WTC11 (cell line): ENCODE measurements at regions not wholly inside any gene's neighbourhood (a gene's known extent, or its start where the extent isn't known, plus 50 kb on each side); places are given as distances from the start of the nearest gene placed in this dataset.

Source experiments
- ATAC-seq: fragments of 200-7000 bp; cut with Tn5 transposase; 2 replicates; pipeline ENCODE4 v1.10.0; 2021; ENCODE audit warnings: mild to moderate bottlenecking, moderate library complexity
- CTCF ChIA-PET: fragments of 300-600 bp; sonication (Branson Sonifier 250); formaldehyde crosslinking; loops from one replicate; lab custom pipeline; 2021; ENCODE audit warnings: antibody characterized with exemption; lab: Charles Lee
- POLR2A ChIA-PET: fragments of 350-600 bp; sonication (Branson Sonifier 250); formaldehyde crosslinking; loops from one replicate; lab custom pipeline; 2021; ENCODE audit warnings: antibody characterized with exemption; lab: Charles Lee
- DNase-seq: peaks from one replicate; pipeline ENCODE4 v3.0.0; 2021; ENCODE audit warnings: low spot score
- H3K27ac Mint-ChIP-seq: 2 replicates; pipeline ENCODE4 v1.8.0; 2021; ENCODE audit warnings: mixed read lengths
- H3K27me3 Mint-ChIP-seq: 2 replicates; pipeline ENCODE4 v1.8.0; 2021; ENCODE audit warnings: low read depth, mild to moderate bottlenecking, moderate library complexity, mixed read lengths
- H3K36me3 Mint-ChIP-seq: 2 replicates; pipeline ENCODE4 v1.8.0; 2021; ENCODE audit warnings: mixed read lengths
- H3K4me1 Mint-ChIP-seq: 2 replicates; pipeline ENCODE4 v1.8.0; 2022; ENCODE audit warnings: mixed read lengths
- H3K4me3 Mint-ChIP-seq: 2 replicates; pipeline ENCODE4 v1.8.0; 2021; ENCODE audit warnings: mild to moderate bottlenecking, moderate library complexity, mixed read lengths
- H3K9me3 Mint-ChIP-seq: 2 replicates; pipeline ENCODE4 v1.8.0; 2021; ENCODE audit warnings: mixed read lengths
- ATF3 ChIP-seq: sonication (generic); formaldehyde crosslinking; conservative IDR thresholded peaks from 2 replicates; pipeline ENCODE4 v1.8.1; 2022; ENCODE audit warnings: mild to moderate bottlenecking, missing genetic modification reagents
- GABPB1 ChIP-seq: sonication (generic); formaldehyde crosslinking; IDR thresholded peaks from 2 replicates; pipeline ENCODE4 v1.8.1; 2023; ENCODE audit warnings: mild to moderate bottlenecking, missing genetic modification reagents
- IRF1 ChIP-seq: sonication (generic); formaldehyde crosslinking; IDR thresholded peaks from 2 replicates; pipeline ENCODE4 v1.8.0; 2023; ENCODE audit warnings: missing genetic modification reagents
- MLX ChIP-seq: sonication (generic); formaldehyde crosslinking; IDR thresholded peaks from 2 replicates; pipeline ENCODE4 v1.8.1; 2023; ENCODE audit warnings: mild to moderate bottlenecking, missing genetic modification reagents, moderate library complexity
- PRRX2 ChIP-seq: fragments of 250-450 bp; sonication (Bioruptor Pico); IDR thresholded peaks from 2 replicates; pipeline ENCODE4 v1.8.0; 2021; ENCODE audit warnings: mild to moderate bottlenecking
- TEAD4 ChIP-seq: sonication (generic); formaldehyde crosslinking; IDR thresholded peaks from 2 replicates; pipeline ENCODE4 v1.8.0; 2022; ENCODE audit warnings: mild to moderate bottlenecking, missing genetic modification reagents
- ZBTB43 ChIP-seq: sonication (generic); formaldehyde crosslinking; IDR thresholded peaks from 2 replicates; pipeline ENCODE4 v1.8.1; 2023; ENCODE audit warnings: mild to moderate bottlenecking, missing genetic modification reagents
- ZNF121 ChIP-seq: sonication (generic); formaldehyde crosslinking; IDR thresholded peaks from 2 replicates; pipeline ENCODE4 v1.8.0; 2023; ENCODE audit warnings: missing genetic modification reagents
- ZNF425 ChIP-seq: fragments of 250-450 bp; sonication (Bioruptor Pico); conservative IDR thresholded peaks from 2 replicates; pipeline ENCODE4 v1.9.0; 2021; ENCODE audit warnings: mild to moderate bottlenecking
- ZNF532 ChIP-seq: fragments of 250-450 bp; sonication (Bioruptor Pico); IDR thresholded peaks from 2 replicates; pipeline ENCODE4 v1.9.0; 2021; ENCODE audit warnings: mild to moderate bottlenecking, borderline replicate concordance
- ZNF671 ChIP-seq: fragments of 250-450 bp; sonication (Bioruptor Pico); IDR thresholded peaks from 2 replicates; pipeline ENCODE4 v1.8.0; 2021; ENCODE audit warnings: mild to moderate bottlenecking
- ZSCAN18 ChIP-seq: fragments of 250-450 bp; sonication (Bioruptor Pico); IDR thresholded peaks from 2 replicates; pipeline ENCODE4 v2.1.2; 2022; ENCODE audit warnings: mild to moderate bottlenecking, moderate library complexity

GRCh38 chr4:78989697-78990270 is 50.5 kb upstream of the PAQR3 start:
- ChIA-PET POLR2A (no interaction called here), CTCF (no interaction called here)
- Mint-ChIP-seq H3K4me3 (no peak overlapping the region), H3K9me3 (no peaks in the 10 kb centered on the region), H3K27ac (no peak overlapping the region; the same call in 1 of the 2 replicates), H3K36me3 (no peaks in the 10 kb centered on the region)
- no peak for ATAC-seq
- no peak for DNase-seq
- TF ChIP-seq TEAD4 (no peak), MLX (CRISPR knock-in tag) (no peak), ZBTB43 (CRISPR knock-in tag) (no peak), IRF1 (CRISPR knock-in tag) (no peak), PRRX2 (CRISPR knock-in tag) (no peak), ATF3 (CRISPR knock-in tag) (no peak), ZNF121 (CRISPR knock-in tag) (no peak), ZNF671 (CRISPR knock-in tag) (no peak), ZNF532 (CRISPR knock-in tag) (no peak), ZNF425 (CRISPR knock-in tag) (no peak), GABPB1 (CRISPR knock-in tag) (no peak), ZSCAN18 (CRISPR knock-in tag) (no peak)
- TF ChIP-seq, all 79 proteins: peak for 0
- Mint-ChIP-seq H3K4me1 (0 out of 2 replicates have a peak, but pooled peaks cover 3% of the 10 kb centered on the region), H3K27me3 (no peaks in the 10 kb centered on the region)
